Stimulated activated CD4-positive, alpha-beta T cell treated with anti-CD3 and anti-CD28 coated beads, Interleukin-2, amount 100 ng/mL, for 48 hours (primary cell): ENCODE measurements at regions not wholly inside any gene's neighbourhood (a gene's known extent, or its start where the extent isn't known, plus 50 kb on each side); places are given as distances from the start of the nearest gene placed in this dataset.

ENCODE experiments used
- DNase-seq, 2 donors: peaks; one replicate each; pipeline ENCODE4 v3.0.0-alpha.2; 2020

DNA sequence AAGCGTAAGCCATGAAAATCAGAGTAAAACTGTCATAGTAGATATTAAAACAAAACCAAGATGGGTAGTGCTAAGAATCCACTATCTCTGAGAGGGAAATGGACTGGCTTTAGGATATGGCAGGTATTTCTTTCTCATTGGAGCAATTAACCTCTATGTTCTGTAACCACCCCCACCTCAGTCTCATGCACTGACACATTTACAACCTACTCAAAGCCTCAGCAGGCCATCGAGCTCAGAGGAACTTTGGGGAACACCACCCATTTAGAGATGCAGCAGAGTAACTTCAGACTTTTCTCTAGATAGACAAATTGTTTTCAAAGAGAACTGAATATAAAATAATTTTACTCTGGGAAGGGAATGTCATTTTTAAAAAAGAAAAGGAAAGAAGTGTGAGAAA, 615.8 kb upstream of the ZFHX3 start:
- no peak for DNase-seq

DNA sequence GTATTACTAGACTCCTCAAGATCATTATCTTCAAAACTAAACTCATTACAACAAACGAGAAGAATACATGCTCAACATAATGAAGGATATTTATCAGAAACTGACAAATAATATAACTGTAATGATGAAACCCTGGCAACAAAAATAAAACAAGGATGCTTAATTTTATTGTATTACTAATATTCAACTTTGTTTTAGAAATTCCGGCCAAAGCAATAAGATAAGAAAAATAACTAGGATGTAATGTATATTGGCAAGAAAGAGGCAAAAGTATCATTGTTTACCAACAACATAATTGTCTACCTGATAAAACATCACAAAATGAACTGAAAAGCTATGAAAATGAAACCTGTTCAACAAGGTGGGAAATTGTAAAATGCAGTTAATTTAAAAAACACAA, 588.3 kb upstream of the ZFHX3 start:
- DNase-seq = no peak

DNA sequence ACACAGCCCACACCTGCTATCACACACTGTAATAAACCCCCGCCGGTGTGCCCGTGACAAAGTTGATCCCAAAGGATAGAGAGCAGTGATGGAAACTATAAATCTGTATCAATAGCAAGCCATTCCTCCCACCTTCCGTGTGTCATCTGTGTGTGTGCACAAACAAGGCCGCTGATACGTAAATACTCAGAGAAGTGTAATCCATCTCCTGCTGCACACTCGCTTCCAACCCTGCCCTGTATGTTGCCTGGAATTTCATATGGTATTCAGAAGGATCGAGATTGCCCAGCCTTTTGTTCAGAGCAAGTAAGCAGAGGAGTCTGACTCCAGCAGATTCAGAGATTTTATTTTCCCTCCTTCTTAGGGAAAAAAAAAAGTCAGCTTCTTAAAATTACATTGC, 581.1 kb upstream of the ZFHX3 start:
- no peak for DNase-seq

DNA sequence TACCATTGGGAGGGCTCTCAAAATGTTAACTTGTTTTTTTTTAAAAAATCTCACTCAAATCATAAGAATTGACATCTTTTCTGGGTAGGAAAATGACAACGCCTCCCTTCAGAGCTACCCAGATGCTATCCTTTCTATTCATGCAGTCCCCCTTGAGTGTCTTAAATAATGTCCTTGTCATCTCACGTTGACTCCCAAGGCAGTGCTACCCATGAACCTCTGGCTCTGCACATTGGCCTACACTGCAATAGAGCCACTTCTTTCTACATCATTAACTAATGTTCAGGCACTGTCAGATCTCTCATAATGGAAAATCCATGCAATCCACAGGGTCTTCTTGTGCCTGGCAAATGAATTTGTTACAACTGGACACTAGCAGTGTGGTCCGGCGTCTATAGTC, 569.8 kb upstream of the ZFHX3 start:
- DNase-seq = no peak

DNA sequence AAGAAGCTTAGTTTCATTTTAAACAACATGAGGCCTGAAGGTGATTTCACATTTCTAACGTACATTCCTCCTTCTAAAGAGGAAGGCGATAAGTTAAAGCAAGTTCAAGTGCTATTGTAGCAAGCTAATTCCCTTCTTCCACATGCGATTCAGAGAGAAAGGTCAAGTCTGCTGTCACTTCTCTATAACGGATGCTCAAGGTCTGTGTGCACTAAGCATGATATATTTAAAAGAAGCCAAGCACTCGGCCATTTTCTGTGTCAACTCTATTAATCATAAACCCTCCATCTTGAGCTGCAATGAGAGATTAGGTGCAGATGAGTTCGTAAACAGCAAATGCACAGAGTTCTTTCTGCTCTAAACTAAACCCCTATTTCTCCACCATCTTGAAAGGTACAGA, 568.8 kb upstream of the ZFHX3 start:
- no peak for DNase-seq

DNA sequence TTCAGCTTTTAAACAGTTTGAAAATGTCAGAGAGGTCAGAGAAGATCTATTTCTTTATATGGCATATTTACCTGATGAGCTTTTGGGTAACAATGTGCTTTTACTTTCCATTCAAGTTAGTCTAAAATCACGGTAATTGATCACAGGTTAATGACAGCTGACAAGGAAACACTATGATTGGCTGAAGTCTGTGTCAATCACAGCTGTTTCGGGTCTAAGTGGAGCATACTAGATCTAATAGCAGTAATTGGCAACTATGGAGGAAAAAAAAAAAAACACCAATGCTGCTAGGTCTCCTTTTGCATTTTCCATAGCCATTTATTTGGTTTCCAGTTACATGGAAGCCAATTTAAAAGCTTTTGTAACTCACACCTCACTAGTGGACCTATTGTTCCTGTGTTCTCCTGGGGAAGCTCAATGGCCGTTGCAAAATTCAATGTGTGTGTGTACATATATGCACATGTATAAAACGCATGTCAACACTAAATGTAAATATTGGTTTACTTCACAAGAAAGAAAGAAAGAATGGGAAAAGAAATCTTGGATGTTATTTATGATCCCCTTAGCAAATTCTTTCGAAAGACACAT, 568.3 kb upstream of the ZFHX3 start:
- DNase-seq = no peak

DNA sequence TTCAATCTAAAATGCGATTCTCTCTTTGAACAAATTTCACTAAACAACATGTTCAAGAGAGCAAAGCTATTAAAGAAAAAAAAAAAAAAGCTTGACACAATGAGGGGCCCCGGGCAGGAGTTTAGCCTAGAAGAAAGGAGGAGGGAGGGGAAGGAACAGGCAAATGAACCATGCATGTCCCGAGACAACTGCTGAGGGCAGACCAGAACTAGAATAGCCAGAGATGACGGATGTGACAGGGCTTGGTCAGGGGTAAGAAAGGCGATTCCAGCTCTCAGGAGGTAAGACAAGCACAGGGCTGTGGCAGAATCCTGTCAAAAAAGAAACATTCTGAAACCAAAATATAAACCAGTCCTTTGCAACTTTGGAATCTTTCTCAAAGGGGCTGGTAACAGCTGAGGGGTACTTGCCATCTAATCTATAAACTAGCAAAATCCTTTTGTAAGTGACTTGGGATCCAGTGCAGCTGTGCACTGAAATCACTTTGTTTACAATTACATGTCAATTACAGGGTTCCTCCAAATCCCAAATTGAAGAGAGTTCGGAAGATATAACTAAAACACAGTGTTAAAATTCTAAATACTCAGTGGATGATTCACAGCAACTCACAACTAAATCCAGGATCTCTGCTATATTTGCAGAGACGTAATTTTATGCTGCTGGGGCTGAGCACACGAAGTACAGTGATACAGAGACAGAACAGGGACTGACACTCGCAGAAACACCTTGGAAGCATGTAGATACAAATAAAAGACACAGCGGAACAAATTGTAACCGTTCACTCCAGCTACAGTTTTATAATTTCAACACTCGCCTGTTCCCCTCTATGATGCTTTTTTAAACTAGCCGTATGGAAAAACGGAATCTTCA, 567.4 kb upstream of the ZFHX3 start:
- no peak for DNase-seq

DNA sequence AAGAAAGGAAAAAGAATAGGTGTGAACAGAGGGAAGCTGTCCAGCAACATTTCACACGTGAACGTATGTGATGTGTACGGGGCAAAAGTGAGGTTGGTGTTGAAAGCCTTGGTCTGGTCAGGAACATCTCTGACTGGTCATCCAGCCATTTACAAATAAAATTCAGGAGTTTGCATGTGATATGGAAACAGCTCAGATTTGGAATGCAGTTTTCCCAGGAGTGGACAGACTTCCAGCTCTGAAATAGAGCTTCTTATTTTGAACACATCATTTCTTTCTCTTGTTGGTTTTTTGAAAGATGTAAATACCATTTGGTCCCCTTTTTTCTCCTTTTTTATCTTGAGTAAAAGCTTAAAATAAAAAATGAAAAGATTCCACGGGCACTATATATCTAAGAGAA, 566.2 kb upstream of the ZFHX3 start:
- no peak for DNase-seq

DNA sequence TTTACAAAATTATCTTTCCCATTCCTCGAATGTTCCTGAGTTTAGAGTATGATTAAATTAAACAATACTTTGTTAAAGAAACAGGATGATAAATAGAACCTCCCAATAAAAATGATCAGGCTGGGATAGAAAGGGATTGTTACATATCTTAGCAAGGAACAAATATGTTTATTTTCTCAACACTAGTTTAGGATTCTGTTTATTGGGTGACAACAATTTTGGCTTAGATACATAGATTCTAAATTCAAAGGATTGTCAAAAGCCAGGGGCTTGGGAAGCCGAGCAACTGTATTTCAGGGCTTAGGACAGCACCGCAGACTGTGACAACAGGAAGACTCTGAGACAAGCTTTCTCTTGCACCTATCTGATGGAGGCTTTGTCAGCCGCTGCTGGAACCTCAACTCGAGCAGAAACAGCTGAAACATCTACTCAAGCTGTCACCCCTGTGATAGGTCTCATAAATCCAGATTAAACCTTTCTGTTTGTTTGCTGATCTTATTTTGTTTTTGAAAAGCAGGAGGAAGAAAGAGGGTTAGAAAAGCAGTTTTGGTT, 562.8 kb upstream of the ZFHX3 start:
- DNase-seq = no peak

DNA sequence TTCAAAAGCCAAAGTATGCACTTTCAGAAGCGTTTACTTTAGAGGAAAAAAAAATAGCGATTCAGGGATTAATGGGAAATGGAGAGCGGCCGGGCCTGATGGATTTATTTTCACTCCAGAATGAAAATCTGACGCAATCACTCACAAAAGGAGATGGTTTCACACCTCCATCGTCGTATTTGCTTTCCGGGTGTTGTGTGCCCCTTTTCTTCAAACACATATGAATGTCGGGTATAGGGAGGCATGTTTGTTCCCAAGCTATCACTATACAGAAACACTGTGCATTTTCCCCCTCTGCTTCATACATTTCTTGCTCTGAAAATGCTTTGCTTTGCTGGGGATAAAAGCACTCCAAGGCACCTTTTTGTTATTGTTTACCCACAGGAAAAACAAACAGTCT, 562.2 kb upstream of the ZFHX3 start:
- DNase-seq = no peak

DNA sequence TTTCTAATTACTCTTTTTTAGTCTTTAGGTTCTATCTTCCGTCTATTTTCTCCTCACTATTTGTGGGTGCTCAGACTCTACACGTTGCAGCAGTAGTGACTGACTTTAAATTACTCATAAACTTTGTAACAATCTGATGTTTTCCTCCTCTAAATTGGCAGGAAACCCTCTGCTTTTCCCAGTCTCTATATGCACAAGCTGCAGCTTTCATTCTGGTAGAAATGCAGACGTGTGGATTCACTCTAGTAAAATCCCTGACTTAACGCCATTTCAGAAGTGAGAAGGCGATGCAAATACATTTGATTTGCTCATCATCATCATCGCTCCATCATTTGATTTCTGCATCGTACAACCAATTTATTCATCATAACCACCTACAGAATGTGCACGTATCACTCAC, 561.0 kb upstream of the ZFHX3 start:
- DNase-seq = no peak

DNA sequence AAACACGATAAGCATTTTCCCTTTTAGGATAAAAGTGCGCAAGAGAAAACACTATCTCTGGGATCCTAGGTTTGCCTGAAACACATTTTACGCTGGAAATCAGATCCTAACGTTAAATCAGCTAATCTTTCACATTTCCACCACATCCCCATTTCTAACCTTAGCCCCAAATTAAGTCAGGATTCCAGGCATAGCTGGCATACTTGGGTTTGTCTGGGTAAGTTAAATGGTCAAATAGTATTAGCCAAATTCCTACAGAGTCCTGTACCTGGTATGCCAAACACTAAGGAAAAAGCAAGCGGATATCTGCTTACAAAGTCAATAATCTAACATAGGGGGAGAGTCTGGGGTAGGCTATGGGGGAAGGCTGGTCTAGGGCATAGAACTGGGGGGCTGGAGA, 557.4 kb upstream of the ZFHX3 start:
- DNase-seq = no peak

DNA sequence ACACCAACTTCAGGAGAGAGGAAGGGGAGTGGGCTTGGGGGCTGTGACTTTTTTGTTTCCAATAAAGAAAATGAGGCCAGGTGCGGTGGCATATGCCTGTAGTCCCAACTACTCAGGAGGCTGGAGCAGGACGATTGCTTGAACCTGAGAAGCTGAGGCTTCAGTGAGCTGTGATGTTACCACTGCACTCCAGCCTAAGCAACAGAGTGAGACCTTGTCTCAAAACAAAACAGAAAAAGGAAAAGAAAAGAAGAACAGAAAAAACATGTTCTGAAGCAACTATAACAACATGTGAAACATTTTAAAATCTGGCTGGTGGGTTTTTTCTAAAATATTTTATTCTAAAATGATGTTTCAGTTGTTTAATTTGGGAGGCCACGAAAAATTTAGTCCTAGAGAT, 554.0 kb upstream of the ZFHX3 start:
- DNase-seq = no peak

DNA sequence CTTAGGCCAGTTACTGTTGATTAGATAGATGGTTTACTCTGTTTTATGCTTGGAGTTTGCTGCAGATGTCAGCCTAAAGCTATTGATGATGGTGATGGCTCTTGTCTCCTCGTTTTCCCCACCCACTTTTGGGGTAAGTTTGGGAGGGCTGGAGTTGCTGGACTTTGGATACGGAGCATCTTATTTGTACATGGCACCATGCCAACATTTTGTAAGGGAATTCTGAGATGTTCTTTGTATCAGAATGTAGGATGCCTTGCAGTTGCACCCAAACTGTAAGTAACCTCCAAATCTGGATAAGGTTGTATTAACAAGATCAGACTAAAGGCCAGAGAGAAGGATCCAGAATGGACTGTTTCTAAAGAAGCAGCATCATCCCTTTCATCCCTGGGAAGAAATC, 551.9 kb upstream of the ZFHX3 start:
- no peak for DNase-seq

DNA sequence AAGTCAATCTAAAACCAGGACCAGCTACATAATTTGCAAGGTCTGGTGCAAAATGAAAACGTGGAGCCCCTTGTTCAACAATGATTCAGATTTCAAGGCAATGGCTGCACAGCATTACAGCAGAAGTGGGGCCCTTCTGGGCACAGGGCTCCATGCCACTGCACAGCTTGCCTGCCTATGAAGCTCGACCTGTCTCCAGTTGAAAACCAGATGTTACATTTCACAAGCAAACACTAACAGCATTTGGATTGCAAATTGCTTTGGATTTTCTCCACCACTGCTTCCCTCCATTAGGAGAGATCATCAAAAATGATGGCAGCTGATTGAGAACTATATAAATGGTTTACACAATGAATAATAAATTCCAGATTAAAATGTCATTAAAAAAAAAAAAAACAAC, 551.4 kb upstream of the ZFHX3 start:
- no peak for DNase-seq

DNA sequence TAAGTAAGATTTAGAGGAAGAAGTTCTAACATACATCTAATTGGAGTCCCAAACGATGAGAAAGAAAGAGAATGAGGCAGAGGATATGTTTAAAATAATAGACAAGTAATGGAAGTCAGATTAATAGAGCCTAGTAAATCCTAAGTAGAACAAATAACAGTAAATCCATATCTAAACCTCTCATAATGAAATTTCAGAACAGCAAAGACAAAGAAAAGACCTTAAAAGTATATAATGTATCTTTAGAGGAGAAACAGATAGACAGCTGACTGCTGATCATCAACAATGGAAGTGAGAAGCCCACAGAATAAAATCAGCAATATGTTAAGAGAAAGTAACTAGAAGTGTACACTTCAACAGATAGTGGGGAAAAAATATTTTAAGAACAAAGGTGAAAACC, 536.2 kb upstream of the ZFHX3 start:
- no peak for DNase-seq

DNA sequence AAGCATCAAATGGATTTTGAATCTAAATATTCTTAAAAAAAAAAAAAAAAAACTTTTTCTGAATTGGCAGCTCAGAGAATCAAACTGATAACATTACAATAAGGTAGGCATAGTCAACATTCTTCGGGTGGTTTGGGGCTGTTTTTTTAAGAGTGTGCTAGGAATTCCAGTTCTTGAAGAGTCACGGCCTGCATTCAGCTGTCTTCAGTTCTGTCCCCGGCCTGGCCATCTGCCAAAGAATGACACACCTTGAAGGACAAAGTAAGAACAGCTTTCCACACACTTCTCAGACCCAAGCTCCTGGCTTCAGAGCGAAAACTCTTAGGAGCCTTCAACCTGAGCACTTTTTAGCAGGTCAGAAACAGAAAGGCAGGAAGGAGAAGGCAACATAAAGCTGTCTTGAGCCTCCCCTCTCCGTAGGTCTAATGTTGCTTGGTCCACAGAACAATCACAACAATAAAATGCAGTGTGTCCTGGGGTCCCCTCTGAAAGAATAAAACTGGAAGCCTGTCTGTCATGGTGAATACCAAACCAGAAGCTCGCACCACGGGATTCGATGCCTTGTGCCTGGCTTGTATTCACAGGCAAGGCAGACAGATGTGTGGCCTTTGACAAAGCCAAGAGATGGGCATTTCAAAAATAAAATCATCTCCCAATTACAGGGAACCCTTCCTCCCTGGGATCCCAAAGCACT, 524.4 kb upstream of the ZFHX3 start:
- no peak for DNase-seq

DNA sequence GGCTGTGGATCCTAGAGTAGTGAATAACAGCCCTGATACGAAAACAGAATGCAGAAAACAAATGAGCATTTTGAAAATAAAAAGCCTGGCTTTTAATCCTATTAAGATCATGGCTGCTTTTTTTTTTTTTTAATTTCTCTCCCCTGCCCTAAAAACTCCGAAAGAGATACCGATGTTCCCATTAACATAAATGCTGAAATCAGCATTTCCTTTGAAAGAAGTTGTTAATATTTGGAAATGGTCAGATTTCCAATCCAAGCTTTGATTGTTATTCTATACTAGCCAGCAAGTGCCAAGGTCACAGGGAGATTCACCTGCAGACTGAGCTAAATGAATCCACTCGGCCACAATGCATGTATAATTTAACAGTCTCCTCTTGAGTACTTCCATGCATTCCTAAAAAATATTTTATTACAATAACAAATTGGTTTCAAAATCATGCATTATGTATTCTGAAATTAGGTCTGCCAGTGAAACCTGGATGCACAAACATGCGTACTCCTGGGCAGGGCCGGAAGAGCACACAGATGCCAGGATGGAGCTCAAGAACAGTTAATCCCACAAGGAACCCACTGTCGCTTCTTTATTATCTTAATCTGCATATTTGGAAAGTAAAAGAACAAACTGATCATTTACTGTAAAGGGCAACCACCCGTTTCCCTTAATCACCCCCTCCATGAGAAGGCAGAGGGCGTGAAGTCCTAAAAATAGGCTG, 521.5 kb upstream of the ZFHX3 start:
- no peak for DNase-seq

DNA sequence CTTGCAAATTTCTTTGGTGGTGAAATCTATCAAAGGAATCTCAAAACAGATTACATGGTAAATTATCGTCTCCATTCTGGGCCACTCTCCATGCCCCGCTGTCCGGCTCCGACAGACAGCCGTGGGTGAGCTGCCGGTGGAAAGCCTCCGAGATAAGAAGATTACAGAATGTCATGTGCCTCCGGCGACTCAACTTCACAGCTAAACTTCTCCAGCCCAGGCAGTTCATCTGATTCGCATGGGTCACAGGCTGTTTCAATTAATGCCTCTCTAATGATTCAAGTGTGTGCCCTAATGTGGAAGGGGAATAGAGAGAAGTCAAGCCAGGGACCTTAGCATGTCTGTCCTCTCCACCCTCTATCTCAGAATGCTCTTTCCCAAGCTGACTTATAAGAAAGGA, 520.8 kb upstream of the ZFHX3 start:
- no peak for DNase-seq

DNA sequence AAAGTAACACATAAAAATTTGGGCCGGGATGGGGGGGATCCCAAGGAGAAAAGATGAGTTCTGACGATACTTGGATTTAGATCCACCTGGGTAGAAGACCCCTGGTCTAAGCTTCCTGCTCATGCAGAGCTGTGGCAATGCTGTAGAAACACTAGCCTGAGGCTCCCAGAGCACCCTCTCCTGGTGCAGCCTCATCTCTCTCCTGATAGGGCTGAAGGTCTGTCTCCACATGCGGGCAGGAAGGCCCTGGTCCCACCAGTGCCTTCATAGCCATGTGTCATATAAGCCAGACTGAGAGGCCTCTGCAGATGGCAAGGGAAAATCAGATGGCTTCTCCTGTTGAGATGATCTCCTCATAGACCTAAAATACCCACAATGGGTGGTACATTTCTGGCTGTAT, 518.0 kb upstream of the ZFHX3 start:
- no peak for DNase-seq

DNA sequence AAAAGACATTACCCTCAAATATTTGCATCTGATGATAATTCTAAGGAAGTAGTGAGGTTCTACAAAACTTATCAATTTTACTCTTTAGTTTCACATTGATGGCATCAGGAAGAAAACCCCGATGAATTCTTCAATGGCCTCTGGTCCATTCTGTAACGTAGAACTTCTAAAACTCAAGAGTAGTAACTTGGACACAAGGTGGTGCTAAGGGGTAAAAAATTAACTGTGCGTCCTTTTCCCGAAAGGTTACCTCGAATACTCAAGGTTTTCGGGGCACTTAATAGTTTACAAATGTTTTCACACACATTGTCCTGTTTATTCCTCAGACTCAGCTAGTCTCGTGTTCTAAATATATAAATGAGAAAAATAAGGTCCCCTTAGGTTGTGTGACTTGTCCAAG, 517.3 kb upstream of the ZFHX3 start:
- DNase-seq = no peak

DNA sequence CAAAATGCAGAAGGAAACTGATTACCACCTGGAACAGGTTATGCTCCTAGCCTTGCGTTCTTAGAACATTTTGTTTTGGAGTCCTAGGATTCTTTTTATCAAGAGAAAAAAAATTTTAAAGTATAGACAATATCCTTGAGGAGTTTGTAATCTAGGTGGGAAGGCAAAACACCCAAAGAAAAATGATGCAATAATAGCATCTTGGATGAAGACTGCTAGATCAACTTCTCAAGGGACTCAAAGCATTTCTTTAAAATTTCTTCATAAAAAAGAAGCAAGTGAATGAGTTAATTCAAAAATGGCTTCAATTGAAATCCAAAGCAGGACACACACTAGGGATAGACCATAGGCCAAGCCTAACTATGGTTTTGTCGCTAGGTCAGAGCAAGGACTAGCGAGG, 515.8 kb upstream of the ZFHX3 start:
- DNase-seq = no peak

DNA sequence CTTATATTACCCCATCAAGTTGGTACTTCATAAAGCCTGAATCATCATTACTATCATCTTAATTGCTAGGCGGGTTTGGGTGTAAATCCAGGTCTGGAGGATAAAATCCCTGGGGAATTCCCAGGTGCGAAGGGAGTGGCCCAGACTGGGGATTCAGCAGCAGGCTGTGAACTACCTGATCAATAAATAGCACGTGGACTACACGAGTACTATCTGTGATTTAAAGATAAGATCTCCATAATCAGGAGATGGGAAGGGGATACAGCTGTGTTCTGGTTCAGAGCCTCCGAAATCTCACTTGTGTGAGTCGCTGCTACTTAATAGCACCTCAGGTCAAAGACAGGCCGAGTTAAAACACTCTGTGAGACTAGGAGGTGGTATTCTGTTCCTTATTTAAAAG, 512.6 kb upstream of the ZFHX3 start:
- DNase-seq = no peak
